PC-3 (cell line): ENCODE measurements at regions not wholly inside any gene's neighbourhood (a gene's known extent, or its start where the extent isn't known, plus 50 kb on each side); places are given as distances from the start of the nearest gene placed in this dataset.

ENCODE experiments used
- ATAC-seq: fragments of 200-7000 bp; cut with Tn5 transposase; 2 replicates; pipeline ENCODE4 v1.9.1; 2020; ENCODE audit warnings: mild to moderate bottlenecking, moderate library complexity
- BruUV-seq: library from RNA; stranded (reverse); fragments of 400-500 nt; replicated peaks from 2 replicates; lab custom pipeline; 2021; lab: Mats Ljungman, UMichigan
- CTCF ChIA-PET: fragments of 300-600 bp; sonication (Branson Sonifier 250); formaldehyde crosslinking; loops from one replicate; lab custom pipeline; 2022; ENCODE audit warnings: antibody characterized with exemption; lab: Charles Lee
- POLR2A ChIA-PET: fragments of 300-600 bp; sonication (Branson Sonifier 250); formaldehyde crosslinking; loops from one replicate; lab custom pipeline; 2022; ENCODE audit warnings: antibody characterized with exemption; ENCODE audit not compliant: unreplicated experiment; lab: Charles Lee
- DNase-seq: peaks from one replicate; pipeline ENCODE4 v3.0.0-alpha.2; 2015
- H2AFZ ChIP-seq: fragments of 300-600 bp; sonication (generic); 2 replicates; pipeline ENCODE4 v1.6.0; 2016; ENCODE audit warnings: antibody characterized with exemption, low read length
- H3F3A ChIP-seq: fragments of 300-600 bp; sonication (generic); one replicate; pipeline ENCODE4 v1.6.0; 2017; ENCODE audit warnings: antibody characterized with exemption, low read length, control low read depth, mild to moderate bottlenecking; ENCODE audit not compliant: unreplicated experiment
- H3K27ac ChIP-seq: fragments of 300-600 bp; sonication (generic); 2 replicates; pipeline ENCODE4 v1.5.1; 2016; ENCODE audit warnings: mild to moderate bottlenecking, low read length
- H3K27me3 ChIP-seq: fragments of 300-600 bp; sonication (generic); 2 replicates; pipeline ENCODE4 v1.6.1; 2016; ENCODE audit warnings: low read length, mixed read lengths
- H3K36me3 ChIP-seq: fragments of 300-600 bp; sonication (generic); 2 replicates; pipeline ENCODE4 v1.6.1; 2016; ENCODE audit warnings: low read depth, mixed run types, low read length, mixed read lengths
- H3K4me1 ChIP-seq: fragments of 300-600 bp; sonication (generic); 2 replicates; pipeline ENCODE4 v1.5.1; 2016; ENCODE audit warnings: low read length; ENCODE audit not compliant: insufficient read depth
- H3K4me2 ChIP-seq: fragments of 300-600 bp; sonication (generic); 2 replicates; pipeline ENCODE4 v1.6.0; 2016; ENCODE audit warnings: low read length
- H3K4me3 ChIP-seq: fragments of 300-600 bp; sonication (generic); 2 replicates; pipeline ENCODE4 v1.5.1; 2016; ENCODE audit warnings: mild to moderate bottlenecking, low read length, mixed read lengths
- H3K79me2 ChIP-seq: fragments of 300-600 bp; sonication (generic); 2 replicates; pipeline ENCODE4 v1.6.1; 2017; ENCODE audit warnings: low read length, mixed read lengths
- H3K9ac ChIP-seq: fragments of 300-600 bp; sonication (generic); 2 replicates; pipeline ENCODE4 v1.6.0; 2016; ENCODE audit warnings: mild to moderate bottlenecking, low read length
- H3K9me2 ChIP-seq: fragments of 300-600 bp; sonication (generic); replicated peaks from 2 replicates; pipeline ENCODE4 v1.6.1; 2016; ENCODE audit warnings: mixed run types, low read length, mixed read lengths
- H3K9me3 ChIP-seq: fragments of 300-600 bp; sonication (generic); 2 replicates; pipeline ENCODE4 v1.6.1; 2016; ENCODE audit warnings: low read length, mixed read lengths
- H4K20me1 ChIP-seq: fragments of 300-600 bp; sonication (generic); 2 replicates; pipeline ENCODE4 v1.6.1; 2016; ENCODE audit warnings: low read length, mixed read lengths
- EZH2 ChIP-seq: fragments of 300-600 bp; sonication (generic); IDR thresholded peaks from one replicate; pipeline ENCODE4 v1.6.1; 2017; ENCODE audit warnings: antibody characterized with exemption, mild to moderate bottlenecking, low read length; ENCODE audit not compliant: unreplicated experiment
- EZH2phosphoT487 ChIP-seq: fragments of 300-600 bp; sonication (generic); IDR thresholded peaks from 2 replicates; pipeline ENCODE4 v1.6.1; 2018; ENCODE audit warnings: mild to moderate bottlenecking, antibody characterized with exemption, low read length, borderline replicate concordance
- intact Hi-C: fragments of 100-400 bp; cut with micrococcal nuclease; formaldehyde crosslinking; loops from 2 replicates; pipeline ENCODE4 v1.9.0; 2023
- TF ChIP-seq, protein P1 (sequence below): fragments of 300-600 bp; sonication (generic); conservative IDR thresholded peaks from 2 replicates; pipeline ENCODE4 v1.5.1; 2017; ENCODE audit warnings: antibody characterized with exemption, low read depth, mild to moderate bottlenecking, low read length

DNA sequence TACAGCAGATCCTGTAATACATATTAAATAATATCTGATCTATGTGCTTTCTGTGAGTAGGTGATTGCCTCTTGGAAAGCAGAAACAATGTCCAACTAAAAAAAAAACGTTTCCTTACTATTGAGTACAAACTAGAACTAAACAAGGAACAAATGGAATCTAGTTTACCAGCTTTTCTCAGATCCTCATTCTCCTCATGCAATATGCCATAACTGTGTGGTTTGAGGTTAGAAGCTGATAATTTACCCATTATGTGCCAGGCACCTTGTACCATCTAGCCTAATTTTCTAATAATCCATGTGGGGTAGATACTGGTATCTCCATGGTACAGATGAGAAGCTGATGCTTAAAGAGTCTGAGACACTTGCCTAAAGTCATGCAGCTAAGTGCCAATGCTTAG, 154.7 kb downstream of the PTGER3 start:
- Histone ChIP-seq H3K27ac (no peak overlapping the region), H3K27me3 (peaks cover 26% of the 10 kb centered on the region), H3K36me3 (no peaks in the 10 kb centered on the region), H4K20me1 (no peaks in the 10 kb centered on the region), H2AFZ (no peak overlapping the region), H3K9ac (no peak overlapping the region), H3K79me2 (no peaks in the 10 kb centered on the region), H3F3A (no peaks in the 10 kb centered on the region), H3K9me2 (no peaks in the 10 kb centered on the region), H3K4me2 (no peak overlapping the region), H3K4me3 (no peak overlapping the region), H3K4me1 (no peaks in the 10 kb centered on the region), H3K9me3 (no peaks in the 10 kb centered on the region)
- TF ChIP-seq EZH2: no peak
- intact Hi-C loops: no loop called here
- ChIA-PET POLR2A (no interaction called here), CTCF (interaction anchor here (0.5 kb wide), 1 partner anchor 148 kb away, joined by 4 read pairs; no protein-coding TSS in a partner anchor)
- ATAC-seq: no peak
- DNase-seq: no peak
- BruUV-seq: no TSS peak

DNA sequence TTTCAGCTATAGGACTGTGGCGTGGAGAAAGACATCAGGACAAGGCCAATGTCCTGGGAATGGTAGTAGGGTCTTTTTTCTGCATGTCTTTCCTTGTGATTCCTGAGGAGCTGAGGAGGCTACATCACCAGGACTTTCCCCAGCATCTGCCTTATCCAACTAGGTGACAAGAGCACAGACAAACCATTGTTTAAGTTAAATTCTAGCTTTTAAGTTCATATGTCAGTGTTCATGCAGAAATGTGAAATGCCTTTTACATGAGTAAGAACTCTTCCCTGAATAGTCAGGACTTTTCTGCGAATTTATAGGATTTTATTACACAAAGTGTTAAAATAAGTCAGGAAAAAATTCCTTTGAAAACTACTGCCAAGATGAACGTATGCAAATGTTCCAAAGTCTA, 154.2 kb downstream of the PTGER3 start:
- Histone ChIP-seq H3K9ac (no peak overlapping the region), H2AFZ (no peak overlapping the region), H3K79me2 (no peaks in the 10 kb centered on the region), H3K4me1 (no peaks in the 10 kb centered on the region), H3F3A (no peaks in the 10 kb centered on the region), H3K4me2 (no peak overlapping the region), H3K27me3 (peaks cover 22% of the 10 kb centered on the region), H3K9me3 (no peaks in the 10 kb centered on the region), H3K4me3 (no peak overlapping the region), H3K36me3 (no peaks in the 10 kb centered on the region), H4K20me1 (no peaks in the 10 kb centered on the region), H3K9me2 (no peaks in the 10 kb centered on the region), H3K27ac (no peak overlapping the region)
- ChIA-PET POLR2A (no interaction called here), CTCF (interaction anchor here (0.5 kb wide), 1 partner anchor 149 kb away, joined by 4 read pairs; no protein-coding TSS in a partner anchor)
- TF ChIP-seq EZH2phosphoT487: no peak
- no peak for TF ChIP-seq EZH2
- TF ChIP-seq, protein P1, sequence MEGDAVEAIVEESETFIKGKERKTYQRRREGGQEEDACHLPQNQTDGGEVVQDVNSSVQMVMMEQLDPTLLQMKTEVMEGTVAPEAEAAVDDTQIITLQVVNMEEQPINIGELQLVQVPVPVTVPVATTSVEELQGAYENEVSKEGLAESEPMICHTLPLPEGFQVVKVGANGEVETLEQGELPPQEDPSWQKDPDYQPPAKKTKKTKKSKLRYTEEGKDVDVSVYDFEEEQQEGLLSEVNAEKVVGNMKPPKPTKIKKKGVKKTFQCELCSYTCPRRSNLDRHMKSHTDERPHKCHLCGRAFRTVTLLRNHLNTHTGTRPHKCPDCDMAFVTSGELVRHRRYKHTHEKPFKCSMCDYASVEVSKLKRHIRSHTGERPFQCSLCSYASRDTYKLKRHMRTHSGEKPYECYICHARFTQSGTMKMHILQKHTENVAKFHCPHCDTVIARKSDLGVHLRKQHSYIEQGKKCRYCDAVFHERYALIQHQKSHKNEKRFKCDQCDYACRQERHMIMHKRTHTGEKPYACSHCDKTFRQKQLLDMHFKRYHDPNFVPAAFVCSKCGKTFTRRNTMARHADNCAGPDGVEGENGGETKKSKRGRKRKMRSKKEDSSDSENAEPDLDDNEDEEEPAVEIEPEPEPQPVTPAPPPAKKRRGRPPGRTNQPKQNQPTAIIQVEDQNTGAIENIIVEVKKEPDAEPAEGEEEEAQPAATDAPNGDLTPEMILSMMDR: no peak
- DNase-seq (no peak), ATAC-seq (no peak)
- intact Hi-C loops: no loop called here
- BruUV-seq: no TSS peak

DNA sequence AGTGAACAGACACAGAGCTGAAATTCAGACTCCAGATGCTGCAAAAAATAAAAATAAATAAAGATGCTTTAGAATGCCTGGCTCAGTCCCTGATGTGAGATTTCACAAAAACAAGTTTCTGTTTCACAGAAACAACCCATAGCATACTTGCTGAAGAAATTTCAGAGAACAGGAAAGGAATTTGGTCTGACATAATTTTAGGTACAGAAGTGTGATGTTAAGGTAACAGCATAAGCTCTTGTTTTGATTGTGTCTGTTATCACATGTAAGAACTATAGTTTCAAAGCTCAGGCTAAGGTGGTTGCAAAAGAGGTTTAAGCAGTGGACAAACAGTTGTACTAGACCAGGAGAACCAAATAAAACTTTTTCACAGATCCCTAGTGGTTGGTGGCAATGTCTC, 152.1 kb downstream of the PTGER3 start:
- no peaks in the 10 kb centered on the region for H3K9me3 ChIP-seq
- H3K36me3 ChIP-seq: no peaks in the 10 kb centered on the region
- DNase-seq (no peak), ATAC-seq (no peak)
- H2AFZ ChIP-seq: no peak overlapping the region
- H3K4me3 ChIP-seq: no peak overlapping the region
- H3F3A ChIP-seq: no peaks in the 10 kb centered on the region
- peaks cover 9% of the 10 kb centered on the region; the same call in 1 of the 2 replicates for H3K27me3 ChIP-seq
- no peak overlapping the region for H3K4me2 ChIP-seq
- ChIA-PET CTCF (no interaction called here), POLR2A (no interaction called here)
- intact Hi-C loops: no loop called here
- no peaks in the 10 kb centered on the region for H3K9me2 ChIP-seq
- no peak for TF ChIP-seq EZH2
- TF ChIP-seq, protein P1: no peak
- TF ChIP-seq EZH2phosphoT487: no peak
- BruUV-seq: no TSS peak
- no peaks in the 10 kb centered on the region for H3K79me2 ChIP-seq
- no peaks in the 10 kb centered on the region for H3K4me1 ChIP-seq
- H4K20me1 ChIP-seq: no peaks in the 10 kb centered on the region
- H3K27ac ChIP-seq: no peak overlapping the region
- no peak overlapping the region for H3K9ac ChIP-seq
